Left ventricle myocardium inferior (tissue), 1 donor: ENCODE measurements at regions not wholly inside any gene's neighbourhood (a gene's known extent, or its start where the extent isn't known, plus 50 kb on each side); places are given as distances from the start of the nearest gene placed in this dataset.
"Not testable (repeated sequence)": the region's sequence is repeated elsewhere in the genome, so short reads cannot be mapped to it uniquely, and the experiment has no call there.

Experiments used
- DNase-seq: peaks from one replicate; pipeline ENCODE4 v3.0.0-alpha.2; 2020
- H3K27ac ChIP-seq: fragments of 200-600 bp; replicated peaks from 2 replicates; pipeline ENCODE4 v1.8.0; 2021
- H3K27me3 ChIP-seq: fragments of 200-600 bp; 2 replicates; pipeline ENCODE4 v1.8.0; 2021; ENCODE audit warnings: low read depth
- H3K36me3 ChIP-seq: fragments of 200-600 bp; 2 replicates; pipeline ENCODE4 v1.8.0; 2021
- H3K4me1 ChIP-seq: fragments of 200-600 bp; 2 replicates; pipeline ENCODE4 v1.8.0; 2021
- H3K4me3 ChIP-seq: fragments of 200-600 bp; 2 replicates; pipeline ENCODE4 v1.8.0; 2021; ENCODE audit warnings: mild to moderate bottlenecking, moderate library complexity
- H3K9me3 ChIP-seq: fragments of 200-600 bp; replicated peaks from 2 replicates; pipeline ENCODE4 v1.8.0; 2021
- intact Hi-C: fragments of 100-400 bp; cut with micrococcal nuclease; formaldehyde crosslinking; loops from one replicate; pipeline ENCODE4 v1.11.0; 2022
- TF ChIP-seq, protein P1 (sequence below): fragments of 200-600 bp; IDR thresholded peaks from 2 replicates; pipeline ENCODE4 v1.8.0; 2021; ENCODE audit warnings: antibody characterized with exemption, mild to moderate bottlenecking, borderline replicate concordance
- donor health status: DM: no; HTN: yes; CAD: no; lungs with severe emphysema.

DNA sequence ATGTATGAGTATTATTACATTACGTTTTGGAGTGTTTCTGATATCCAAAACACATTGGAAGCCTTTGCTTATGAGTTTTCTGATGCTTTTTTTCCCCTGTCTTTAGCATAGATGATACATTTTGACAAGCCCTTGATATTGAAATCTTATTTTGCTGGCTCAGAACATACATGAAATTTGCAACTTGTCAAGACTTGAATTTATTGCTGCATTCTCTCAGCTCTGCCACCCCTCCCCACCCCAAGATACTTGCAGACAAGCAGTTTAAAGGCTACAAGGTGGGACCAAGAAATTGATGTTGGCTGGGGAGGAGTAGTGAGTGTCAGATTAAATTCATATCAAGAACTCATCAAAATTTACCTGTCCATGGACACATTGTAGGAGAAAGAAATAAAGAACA, 160.2 kb downstream of the GJA1 start:
- Histone ChIP-seq H3K9me3 (no peaks in the 10 kb centered on the region), H3K27ac (no peak overlapping the region), H3K36me3 (no peaks in the 10 kb centered on the region), H3K27me3 (no peaks in the 10 kb centered on the region), H3K4me1 (peaks cover 5% of the 10 kb centered on the region), H3K4me3 (no peak overlapping the region)
- intact Hi-C loops = no loop called here
- no peak for DNase-seq
- TF ChIP-seq, protein P1, sequence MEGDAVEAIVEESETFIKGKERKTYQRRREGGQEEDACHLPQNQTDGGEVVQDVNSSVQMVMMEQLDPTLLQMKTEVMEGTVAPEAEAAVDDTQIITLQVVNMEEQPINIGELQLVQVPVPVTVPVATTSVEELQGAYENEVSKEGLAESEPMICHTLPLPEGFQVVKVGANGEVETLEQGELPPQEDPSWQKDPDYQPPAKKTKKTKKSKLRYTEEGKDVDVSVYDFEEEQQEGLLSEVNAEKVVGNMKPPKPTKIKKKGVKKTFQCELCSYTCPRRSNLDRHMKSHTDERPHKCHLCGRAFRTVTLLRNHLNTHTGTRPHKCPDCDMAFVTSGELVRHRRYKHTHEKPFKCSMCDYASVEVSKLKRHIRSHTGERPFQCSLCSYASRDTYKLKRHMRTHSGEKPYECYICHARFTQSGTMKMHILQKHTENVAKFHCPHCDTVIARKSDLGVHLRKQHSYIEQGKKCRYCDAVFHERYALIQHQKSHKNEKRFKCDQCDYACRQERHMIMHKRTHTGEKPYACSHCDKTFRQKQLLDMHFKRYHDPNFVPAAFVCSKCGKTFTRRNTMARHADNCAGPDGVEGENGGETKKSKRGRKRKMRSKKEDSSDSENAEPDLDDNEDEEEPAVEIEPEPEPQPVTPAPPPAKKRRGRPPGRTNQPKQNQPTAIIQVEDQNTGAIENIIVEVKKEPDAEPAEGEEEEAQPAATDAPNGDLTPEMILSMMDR = no peak

DNA sequence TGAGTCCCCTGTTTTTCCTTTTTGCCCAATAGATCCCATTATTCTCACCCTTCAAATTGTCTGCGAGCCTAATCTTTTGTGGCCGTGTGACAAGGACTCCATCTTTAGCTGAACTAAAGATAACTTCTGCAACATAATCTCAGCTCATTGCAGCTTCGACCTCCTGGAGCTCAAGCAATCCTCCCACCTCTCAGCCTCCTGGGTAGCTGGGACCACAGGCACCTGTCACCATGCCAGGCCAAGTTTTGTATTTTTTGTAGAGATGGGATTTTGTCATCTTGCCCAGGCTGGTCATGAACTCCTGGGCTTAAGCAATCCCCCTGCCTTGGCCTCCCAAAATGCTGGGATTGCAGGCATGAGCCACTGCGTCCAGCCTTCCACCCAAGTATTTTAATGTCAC, 161.0 kb downstream of the GJA1 start:
- Histone ChIP-seq H3K27ac (no peak overlapping the region), H3K9me3 (no peaks in the 10 kb centered on the region), H3K4me3 (no peak overlapping the region), H3K27me3 (no peaks in the 10 kb centered on the region), H3K36me3 (no peaks in the 10 kb centered on the region), H3K4me1 (no peaks in the 10 kb centered on the region)
- no peak for DNase-seq
- intact Hi-C loops = no loop called here
- TF ChIP-seq, protein P1 = no peak

DNA sequence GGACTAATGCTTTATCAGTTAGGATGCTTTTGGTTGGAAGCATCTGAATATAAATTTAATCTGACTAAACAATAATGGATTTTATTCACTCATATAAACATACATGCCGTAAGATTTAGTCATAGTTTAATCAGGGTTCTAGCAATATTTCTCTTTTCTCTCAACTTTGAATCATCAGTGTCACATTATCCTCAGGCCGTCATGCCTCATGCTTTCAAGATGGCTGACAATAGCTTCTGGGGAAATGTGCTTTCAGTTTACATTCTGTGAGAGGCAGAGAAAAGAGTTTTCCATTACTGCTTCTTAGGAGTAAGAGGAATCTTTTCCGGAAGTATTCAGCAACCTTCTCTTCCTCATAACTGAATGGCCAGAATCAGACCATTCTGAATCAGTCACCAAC, 162.2 kb downstream of the GJA1 start:
- no peaks in the 10 kb centered on the region for H3K4me1 ChIP-seq
- DNase-seq = no peak
- H3K4me3 ChIP-seq = no peak overlapping the region
- H3K9me3 ChIP-seq = no peaks in the 10 kb centered on the region
- no peaks in the 10 kb centered on the region for H3K27me3 ChIP-seq
- H3K36me3 ChIP-seq = no peaks in the 10 kb centered on the region
- no peak overlapping the region for H3K27ac ChIP-seq
- TF ChIP-seq, protein P1 = no peak
- intact Hi-C loops = no loop called here

DNA sequence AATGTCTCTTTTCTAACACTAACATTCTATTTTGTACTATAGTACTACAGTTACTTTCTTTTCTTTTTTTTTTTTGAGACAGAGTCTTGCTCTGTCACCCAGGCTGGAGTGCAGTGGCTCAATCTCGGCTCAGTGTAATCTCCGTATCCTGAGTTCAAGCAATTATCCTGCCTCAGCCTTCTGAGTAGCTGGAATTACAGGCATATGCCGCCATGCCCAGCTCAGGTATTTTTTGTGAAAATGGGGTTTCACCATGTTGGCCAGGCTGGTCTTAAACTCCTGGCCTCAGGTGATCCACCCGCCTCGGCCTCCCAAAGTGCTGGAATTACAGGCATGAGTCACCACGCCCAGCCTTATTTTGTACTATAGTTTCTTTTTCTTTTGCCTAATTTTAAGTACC, 163.9 kb downstream of the GJA1 start:
- H3K4me1 ChIP-seq, DNase-seq, H3K9me3 ChIP-seq, H3K4me3 ChIP-seq, H3K27ac ChIP-seq, H3K27me3 ChIP-seq, intact Hi-C loops, H3K36me3 ChIP-seq: not testable (repeated sequence)

DNA sequence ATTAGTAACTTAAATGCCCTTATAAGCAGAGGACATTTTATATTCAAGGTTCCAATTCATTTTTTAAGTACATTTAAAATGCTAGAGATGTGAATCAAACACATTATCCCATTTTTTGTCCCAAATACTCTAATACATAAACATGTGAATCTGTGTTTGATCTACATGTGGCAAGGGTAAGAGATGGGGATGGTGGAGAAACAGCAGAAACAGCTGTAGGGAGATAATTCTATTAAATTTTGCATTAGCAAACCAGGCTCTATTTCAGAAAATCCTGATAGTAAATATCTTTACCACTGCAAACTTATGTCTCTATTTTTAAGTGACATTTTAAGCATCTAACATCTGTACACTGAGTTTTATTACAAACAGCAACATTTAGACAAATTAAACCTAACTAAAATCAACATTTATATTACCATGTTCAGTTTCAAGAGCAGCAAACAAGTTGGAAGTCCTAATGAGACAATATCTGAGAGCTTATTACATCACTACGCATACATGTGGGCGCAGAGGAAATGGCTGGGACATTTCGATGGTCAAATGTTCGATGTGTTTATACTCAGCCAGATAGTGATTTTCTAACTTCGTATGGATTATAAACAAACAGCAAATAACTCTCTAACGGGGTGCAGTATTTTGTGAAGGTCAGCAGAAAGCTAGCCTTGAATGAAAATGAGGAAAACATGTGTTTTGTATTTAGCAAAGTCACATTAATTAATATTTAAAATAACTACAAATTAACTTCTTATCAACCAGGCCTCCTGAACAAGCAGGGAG, 165.1 kb downstream of the GJA1 start:
- no peaks in the 10 kb centered on the region for H3K9me3 ChIP-seq
- H3K27ac ChIP-seq = no peak overlapping the region
- intact Hi-C loops = no loop called here
- DNase-seq = no peak
- H3K36me3 ChIP-seq = no peaks in the 10 kb centered on the region
- no peaks in the 10 kb centered on the region for H3K4me1 ChIP-seq
- no peaks in the 10 kb centered on the region for H3K27me3 ChIP-seq
- TF ChIP-seq, protein P1 = no peak
- no peak overlapping the region for H3K4me3 ChIP-seq

DNA sequence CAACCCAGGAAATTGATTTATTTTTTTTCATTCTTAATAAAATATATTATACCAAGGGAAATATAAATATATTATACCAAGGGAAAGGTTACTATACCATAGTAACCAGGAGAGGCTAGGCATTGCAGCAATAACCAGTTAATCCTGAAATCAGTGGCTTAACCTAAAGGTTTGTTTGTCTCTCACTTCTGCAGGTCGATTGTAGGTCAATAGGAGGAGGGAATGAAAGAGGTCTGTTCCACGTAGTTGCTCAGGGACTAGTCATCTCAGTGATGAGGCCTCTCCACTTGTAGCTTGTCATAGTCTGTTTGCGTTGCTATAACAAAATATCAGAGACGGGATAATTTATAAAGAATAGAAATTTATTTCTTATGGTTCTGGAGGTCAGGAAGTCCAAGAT, 168.0 kb downstream of the GJA1 start:
- H3K27ac ChIP-seq = no peak overlapping the region
- TF ChIP-seq, protein P1 = no peak
- H3K9me3 ChIP-seq = no peaks in the 10 kb centered on the region
- no peaks in the 10 kb centered on the region for H3K4me1 ChIP-seq
- no peaks in the 10 kb centered on the region for H3K27me3 ChIP-seq
- no peaks in the 10 kb centered on the region for H3K36me3 ChIP-seq
- no peak for DNase-seq
- intact Hi-C loops = no loop called here
- no peak overlapping the region for H3K4me3 ChIP-seq
